Medulla oblongata (tissue), 1 donor: ENCODE measurements at regions not wholly inside any gene's neighbourhood (a gene's known extent, or its start where the extent isn't known, plus 50 kb on each side); places are given as distances from the start of the nearest gene placed in this dataset.

Source experiments
- DNase-seq: peaks from one replicate; pipeline ENCODE4 v3.0.0-alpha.2; 2015; ENCODE audit errors: extremely low spot score

DNA sequence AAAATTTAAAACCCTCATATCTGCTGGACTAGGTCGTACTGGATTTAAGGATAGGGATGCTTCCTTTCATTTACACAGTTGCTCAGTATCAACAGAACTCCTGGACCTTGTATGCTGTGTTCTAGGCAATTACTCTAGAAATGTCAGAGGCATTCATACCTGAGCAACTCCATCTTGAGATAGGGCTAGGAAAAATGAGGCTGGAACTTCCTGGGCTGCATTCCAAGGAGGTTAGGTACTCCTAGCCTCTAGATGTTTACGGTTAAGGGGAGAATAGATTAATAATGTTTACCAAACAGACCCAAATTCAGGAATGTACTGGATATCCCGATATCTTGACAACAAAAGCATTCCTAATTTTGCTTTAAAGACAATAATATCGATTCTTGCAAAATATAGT lies 84.7 kb upstream of the NLGN4X start:
- no peak for DNase-seq

DNA sequence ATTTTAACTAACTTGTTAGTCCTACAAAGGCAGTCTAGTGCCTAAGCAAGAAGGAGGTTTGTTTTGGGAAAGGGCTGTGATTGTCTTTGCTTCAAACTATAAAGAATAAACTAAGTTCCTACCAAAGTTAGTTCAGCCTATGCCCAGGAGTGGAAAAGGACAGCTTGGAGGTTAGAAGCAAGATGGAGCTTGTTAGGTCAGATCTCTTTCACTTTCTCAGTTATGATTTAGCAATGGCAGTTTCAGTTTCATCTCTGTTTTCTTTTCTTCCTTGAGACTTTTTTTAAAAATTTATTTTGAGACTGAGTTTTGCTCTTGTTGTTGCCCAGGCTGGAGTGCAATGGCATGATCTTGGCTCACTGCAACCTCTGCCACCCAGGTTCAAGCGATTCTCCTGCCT lies 82.9 kb upstream of the NLGN4X start:
- no peak for DNase-seq

- no peak for DNase-seq
These were observed 78.5 kb upstream of the NLGN4X start for GRCh38 chrX:6307156-6307555.

DNA sequence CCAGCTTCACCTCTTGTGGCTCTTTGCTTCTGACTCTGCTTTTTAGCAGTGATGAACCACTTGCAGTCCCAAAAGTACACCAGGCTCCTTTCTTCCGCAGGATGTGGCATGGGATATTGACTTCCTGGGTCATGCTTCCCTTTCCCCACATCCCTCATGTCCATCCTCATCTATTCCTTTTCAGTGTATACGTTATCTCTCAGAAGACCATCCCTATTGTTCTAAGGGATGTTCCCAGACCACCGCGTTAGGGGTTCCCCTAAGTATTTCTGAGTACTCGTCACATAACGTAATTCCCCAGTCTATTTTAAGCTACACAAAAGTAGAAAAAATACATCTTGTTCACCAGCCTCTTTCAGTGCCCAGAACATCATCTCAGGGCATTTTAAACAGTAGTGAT lies 71.1 kb upstream of the NLGN4X start:
- DNase-seq: no peak

- no peak for DNase-seq
These were observed 65.0 kb upstream of the NLGN4X start for GRCh38 chrX:6293716-6294115.

DNA sequence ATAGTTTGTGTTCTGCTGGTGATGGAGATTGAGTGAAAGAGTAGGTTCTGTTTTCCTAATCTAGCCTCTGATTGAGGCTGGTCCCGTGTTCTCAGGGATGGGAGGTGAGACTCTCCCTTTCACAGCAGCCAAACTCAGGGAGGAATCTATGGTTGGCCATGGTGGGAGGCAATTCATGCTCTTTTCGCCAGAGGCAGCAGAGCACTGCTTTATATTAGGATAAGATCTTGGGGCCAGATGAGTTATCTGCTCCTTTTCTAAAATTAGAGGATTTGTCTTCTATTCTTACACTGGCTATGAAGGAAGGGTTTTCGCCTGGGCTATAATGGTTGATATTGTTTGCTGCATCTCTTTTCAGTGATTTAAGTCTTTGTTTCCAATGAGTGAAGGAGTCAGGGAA lies 63.9 kb upstream of the NLGN4X start:
- DNase-seq: no peak

- no peak for DNase-seq
These were observed 62.8 kb upstream of the NLGN4X start for GRCh38 chrX:6291444-6291843.

DNA sequence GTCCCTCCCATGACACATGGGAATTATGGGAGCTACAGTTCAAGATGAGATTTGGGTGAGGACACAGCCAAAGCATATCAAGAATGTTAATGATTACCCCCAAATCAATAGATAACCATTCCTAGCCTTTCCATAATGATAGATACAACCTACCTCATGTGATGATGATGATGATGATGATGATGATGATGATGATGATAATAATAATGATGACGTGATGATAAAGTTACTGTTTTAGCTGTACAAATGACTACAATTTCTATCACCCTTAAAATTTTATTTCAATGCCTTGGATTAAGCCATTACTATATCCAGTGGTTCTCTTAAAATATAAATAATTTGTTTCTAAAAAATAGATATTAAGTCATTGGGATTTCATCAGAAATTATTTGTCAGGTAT lies 55.2 kb upstream of the NLGN4X start:
- DNase-seq: no peak

DNA sequence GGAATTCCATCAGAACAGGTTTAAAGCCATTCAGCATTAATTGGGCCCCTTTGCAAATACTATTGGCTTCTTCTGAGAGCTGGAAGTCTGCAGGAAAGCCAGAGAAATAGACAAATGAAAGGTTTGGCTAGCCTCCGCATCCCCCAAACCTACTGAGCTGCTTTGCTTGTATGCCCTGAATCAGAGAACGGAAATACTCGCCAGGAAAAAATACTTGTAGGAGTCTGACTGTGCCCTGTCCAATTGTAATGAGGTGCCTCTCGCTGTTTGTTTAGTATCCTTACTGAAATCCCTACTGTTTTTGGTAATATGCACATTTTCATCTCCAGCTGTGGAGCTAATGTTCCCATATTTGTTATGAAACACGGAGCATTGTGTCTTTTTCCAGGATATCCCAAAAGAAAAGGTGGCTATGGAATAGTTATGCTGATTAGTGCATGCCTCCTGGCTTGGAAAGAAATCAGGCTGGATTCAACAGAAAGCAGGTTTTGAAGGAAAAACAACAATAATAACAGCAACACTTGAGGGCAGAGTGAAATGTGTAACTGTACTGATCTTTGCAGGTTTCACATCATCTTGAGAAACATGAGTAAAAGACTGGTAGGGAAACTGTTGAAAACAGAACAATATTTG lies 50.7 kb upstream of the NLGN4X start:
- DNase-seq: no peak
